ENCODE measurements at regions not wholly inside any gene's neighbourhood (a gene's known extent, or its start where the extent isn't known, plus 50 kb on each side); places are given as distances from the start of the nearest gene placed in this dataset.

DNA sequence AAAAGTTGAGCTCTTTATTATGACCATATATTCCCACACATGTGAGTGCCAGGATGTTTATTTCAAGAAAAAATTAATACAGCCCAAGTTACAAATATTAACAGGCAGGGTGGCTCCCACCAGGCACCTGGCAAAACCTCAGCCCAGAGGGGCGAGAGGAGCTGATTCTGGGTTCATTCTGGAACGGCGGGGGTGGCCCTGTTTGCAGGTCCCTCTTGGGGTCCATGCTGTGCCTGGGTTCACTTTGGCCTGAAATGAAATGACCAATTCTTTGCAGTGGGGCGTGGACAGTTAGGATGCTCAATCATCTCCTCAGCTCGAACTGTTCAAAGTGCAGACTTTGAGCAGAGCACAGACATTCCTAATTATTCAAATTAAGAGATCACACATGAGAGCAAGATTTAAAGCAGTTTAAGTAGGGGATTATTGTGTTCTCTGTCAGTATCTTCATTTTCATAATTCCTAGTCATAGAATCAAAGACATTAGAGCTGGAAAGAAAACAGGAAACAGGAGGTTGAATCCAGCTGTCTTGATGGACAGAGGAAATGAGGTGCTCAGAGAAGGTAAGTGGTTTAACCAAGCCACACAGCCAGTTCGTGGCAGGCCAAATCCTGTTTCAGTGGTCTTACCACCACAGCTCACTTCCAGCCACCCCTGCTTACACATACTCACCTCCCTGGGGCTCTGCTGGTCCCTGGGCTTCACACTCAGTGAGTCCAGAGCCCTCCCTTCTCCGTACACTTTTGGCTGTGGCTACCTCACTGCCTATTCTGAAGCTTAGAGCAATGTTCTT is 363.9 kb upstream of the TNRC6C start:
- 82 to 84% methylated on average over 7 of the region's 7 CpGs for WGBS, 2 donors
- H3K4me3 ChIP-seq, result no peak overlapping the region
- TF ChIP-seq, protein P1, sequence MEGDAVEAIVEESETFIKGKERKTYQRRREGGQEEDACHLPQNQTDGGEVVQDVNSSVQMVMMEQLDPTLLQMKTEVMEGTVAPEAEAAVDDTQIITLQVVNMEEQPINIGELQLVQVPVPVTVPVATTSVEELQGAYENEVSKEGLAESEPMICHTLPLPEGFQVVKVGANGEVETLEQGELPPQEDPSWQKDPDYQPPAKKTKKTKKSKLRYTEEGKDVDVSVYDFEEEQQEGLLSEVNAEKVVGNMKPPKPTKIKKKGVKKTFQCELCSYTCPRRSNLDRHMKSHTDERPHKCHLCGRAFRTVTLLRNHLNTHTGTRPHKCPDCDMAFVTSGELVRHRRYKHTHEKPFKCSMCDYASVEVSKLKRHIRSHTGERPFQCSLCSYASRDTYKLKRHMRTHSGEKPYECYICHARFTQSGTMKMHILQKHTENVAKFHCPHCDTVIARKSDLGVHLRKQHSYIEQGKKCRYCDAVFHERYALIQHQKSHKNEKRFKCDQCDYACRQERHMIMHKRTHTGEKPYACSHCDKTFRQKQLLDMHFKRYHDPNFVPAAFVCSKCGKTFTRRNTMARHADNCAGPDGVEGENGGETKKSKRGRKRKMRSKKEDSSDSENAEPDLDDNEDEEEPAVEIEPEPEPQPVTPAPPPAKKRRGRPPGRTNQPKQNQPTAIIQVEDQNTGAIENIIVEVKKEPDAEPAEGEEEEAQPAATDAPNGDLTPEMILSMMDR (IDR thresholded peaks at IDR 0.05), result no peak
- H3K9me3 ChIP-seq, result no peaks in the 10 kb centered on the region
- peaks cover 0 to 4% (median 0%) of the 10 kb centered on the region in 7 donors for H3K27me3 ChIP-seq
- no peaks in the 10 kb centered on the region for H3K36me3 ChIP-seq
- ATAC-seq, result no peak
- DNase-seq, result no peak
- intact Hi-C loops (cut with DNase I), result loop anchor here in 1 of 10 donors (5.0 kb wide), 1 partner anchor 42 kb away; no protein-coding TSS in a partner anchor
- no peaks in the 10 kb centered on the region for H3K4me1 ChIP-seq
- H3K27ac ChIP-seq, result no peak overlapping the region

DNA sequence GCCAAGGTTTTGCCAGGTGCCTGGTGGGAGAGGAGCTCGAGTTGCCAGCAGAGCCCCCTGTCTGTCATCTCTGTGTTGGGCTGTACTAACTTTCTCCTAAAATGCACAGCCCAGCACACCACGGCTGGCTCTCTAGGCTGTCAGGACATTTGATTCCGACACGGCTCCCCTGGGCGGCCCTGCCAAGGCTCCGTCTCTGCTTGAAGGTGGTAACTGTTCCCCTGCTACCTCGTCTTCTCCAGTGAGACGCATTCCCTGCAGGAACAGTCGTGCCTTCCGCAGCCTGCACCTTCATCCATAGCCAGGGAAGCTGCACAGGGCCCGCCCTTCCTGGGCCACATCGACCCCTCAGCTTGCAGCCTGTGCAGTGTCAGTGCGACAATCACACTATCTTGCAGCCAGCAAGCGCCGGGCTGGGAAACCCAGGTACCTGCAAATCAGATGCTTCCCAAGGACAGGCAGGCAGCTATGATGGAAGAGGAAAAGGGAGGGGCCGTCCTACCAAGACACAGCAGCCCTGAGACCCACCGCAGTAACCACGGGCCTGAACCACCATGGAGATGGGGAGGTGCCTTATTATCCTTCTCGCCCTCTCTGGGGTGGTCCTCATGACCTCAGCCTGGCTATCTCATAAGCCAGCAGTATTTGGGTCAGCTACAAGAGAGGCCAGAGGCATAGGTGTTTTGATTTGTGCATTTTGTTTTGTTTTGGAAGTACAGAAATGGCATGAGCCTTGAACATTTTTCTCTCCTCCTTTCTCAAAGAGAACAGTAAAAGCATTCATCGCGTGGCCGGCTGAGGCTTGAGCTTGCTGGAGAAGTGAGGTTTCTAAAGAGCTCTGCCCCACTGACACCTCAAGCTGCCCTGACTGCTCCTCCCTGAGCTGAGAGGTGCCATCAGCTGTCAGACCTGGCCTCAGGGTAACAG is 361.7 kb upstream of the TNRC6C start:
- H3K9me3 ChIP-seq, result no peaks in the 10 kb centered on the region
- no peaks in the 10 kb centered on the region for H3K27me3 ChIP-seq
- no peak for DNase-seq
- H3K4me3 ChIP-seq, result no peak overlapping the region
- H3K4me1 ChIP-seq, result peaks cover 6 to 13% (median 11%) of the 10 kb centered on the region in 9 donors
- 73 to 79% methylated on average over 22 of the region's 22 CpGs for WGBS, 2 donors
- TF ChIP-seq, protein P1 (IDR thresholded peaks at IDR 0.05), result no peak
- no peaks in the 10 kb centered on the region for H3K36me3 ChIP-seq
- no peak for ATAC-seq
- intact Hi-C loops (cut with DNase I), result loop anchor here in 1 of 10 donors (5.0 kb wide), 1 partner anchor 44 kb away; no protein-coding TSS in a partner anchor
- H3K27ac ChIP-seq, result no peak overlapping the region

GRCh38 chr17:77597418-77598240 is 360.9 kb upstream of the TNRC6C start:
- H3K4me3 ChIP-seq, result no peak overlapping the region
- ATAC-seq (no peak), DNase-seq (no peak)
- 90 to 92% methylated on average over 19 of the region's 19 CpGs for WGBS, 2 donors
- no peaks in the 10 kb centered on the region for H3K36me3 ChIP-seq
- intact Hi-C loops (cut with DNase I), result loop anchor here in 1 of 10 donors (5.0 kb wide), 1 partner anchor 45 kb away; no protein-coding TSS in a partner anchor
- H3K27ac ChIP-seq, result no peak overlapping the region
- no peaks in the 10 kb centered on the region for H3K9me3 ChIP-seq
- TF ChIP-seq, protein P1 (IDR thresholded peaks at IDR 0.05), result no peak
- peaks cover 6 to 21% (median 19%) of the 10 kb centered on the region in 9 donors for H3K4me1 ChIP-seq
- no peaks in the 10 kb centered on the region for H3K27me3 ChIP-seq
